SKM-1 treated with dmso at 0.1 percent for 144 hours (cell line): ENCODE measurements at regions not wholly inside any gene's neighbourhood (a gene's known extent, or its start where the extent isn't known, plus 50 kb on each side); places are given as distances from the start of the nearest gene placed in this dataset.
"Not testable (repeated sequence)": the region's sequence is repeated elsewhere in the genome, so short reads cannot be mapped to it uniquely, and the experiment has no call there.

ENCODE experiments used
- DNase-seq: peaks from one replicate; lab custom pipeline; 2025; ENCODE audit not compliant: unreplicated experiment; lab: John Stamatoyannopoulos, UW

DNA sequence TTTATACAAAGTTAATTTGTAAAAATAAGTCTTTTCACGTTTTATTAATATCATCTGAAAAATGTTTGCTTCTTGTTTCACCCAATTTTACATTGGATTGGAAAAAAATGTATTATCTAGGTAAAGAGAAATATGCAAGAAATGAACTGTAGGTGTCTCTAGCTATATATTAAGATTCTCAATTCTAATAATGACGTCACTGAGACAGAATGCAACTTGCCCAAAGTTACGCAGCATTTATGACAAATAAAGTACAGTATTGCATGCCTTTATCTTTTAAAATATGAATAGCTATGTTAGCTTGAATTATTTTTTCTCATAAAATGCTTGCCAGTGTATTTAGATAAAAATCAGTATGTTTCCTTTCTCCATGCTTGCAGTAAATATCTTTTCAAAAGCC, 728.8 kb downstream of the RERGL start:
- DNase-seq = no peak

GRCh38 chr12:17358835-17359234, 731.2 kb downstream of the RERGL start:
- no peak for DNase-seq

DNA sequence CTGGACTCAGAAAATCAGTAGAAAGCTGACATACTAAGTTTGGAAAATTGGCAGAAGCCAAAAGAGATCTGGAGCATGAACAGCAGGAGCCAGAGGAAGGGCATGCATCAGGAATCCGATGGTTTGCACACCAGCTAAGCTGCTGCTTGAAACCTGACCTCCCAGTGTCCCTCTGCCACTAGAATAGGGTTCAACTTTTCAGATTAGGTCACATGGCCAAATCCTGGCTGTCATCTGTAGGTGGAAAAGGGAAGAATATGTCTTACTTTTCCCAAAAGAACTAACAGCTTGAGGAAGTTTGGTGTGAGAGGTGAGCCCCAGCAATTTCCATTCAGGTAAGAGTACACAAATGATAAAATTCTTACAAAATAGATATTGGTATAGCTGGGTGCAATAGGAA, 732.6 kb downstream of the RERGL start:
- no peak for DNase-seq

DNA sequence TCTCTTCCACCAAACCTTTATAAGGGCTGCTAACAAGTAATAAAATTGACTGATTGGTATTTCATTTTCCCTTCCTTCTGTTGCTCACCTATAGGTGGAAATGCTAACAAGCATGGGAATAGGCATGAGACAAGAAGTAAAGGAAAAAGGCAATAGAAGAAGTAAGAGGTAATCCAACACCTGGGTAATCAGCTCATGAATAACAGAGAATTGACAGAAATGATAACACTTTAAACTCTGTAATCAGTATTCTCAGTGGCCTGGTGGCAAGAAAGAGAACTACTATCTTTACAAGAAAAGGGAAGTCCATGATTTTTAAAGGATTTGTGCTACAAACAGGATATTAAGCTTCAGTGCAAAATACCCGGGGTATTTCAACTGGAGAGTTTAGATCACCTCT, 737.8 kb downstream of the RERGL start:
- no peak for DNase-seq

GRCh38 chr12:17348311-17348710, 741.7 kb downstream of the RERGL start:
- no peak for DNase-seq

GRCh38 chr12:17344649-17345048, 738.7 kb upstream of the LMO3 start:
- no peak for DNase-seq

DNA sequence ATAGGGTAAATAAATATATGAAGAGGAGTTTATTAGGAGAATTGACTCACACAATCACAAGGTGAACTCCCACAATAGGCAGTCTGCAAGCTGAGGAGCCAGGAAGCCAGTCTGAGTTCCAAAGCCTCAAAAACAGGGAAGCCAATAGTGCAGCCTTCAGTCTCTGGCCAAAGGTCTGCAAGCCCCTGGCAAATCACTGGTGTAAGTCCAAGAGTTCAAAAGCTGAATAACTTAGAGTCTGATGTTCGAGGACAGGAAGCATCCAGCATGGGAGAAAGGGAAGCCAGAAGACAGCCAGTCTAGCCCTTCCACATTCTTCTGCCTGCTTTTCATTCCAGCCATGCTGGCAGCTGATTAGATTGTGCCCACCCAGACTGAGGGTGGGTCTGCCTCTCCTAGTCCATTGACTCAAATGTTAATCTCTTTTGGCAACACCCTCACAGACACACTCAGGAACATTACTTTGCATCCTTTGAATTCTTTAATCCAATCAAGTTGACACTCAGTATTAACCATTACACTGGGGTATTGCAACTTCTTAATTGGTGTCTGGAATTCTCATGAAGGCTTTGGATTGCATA, 736.5 kb upstream of the LMO3 start:
- no peak for DNase-seq

- no peak for DNase-seq
Observed at GRCh38 chr12:17335487-17335886, 729.5 kb upstream of the LMO3 start.

GRCh38 chr12:17334784-17335183, 728.8 kb upstream of the LMO3 start:
- no peak for DNase-seq

DNA sequence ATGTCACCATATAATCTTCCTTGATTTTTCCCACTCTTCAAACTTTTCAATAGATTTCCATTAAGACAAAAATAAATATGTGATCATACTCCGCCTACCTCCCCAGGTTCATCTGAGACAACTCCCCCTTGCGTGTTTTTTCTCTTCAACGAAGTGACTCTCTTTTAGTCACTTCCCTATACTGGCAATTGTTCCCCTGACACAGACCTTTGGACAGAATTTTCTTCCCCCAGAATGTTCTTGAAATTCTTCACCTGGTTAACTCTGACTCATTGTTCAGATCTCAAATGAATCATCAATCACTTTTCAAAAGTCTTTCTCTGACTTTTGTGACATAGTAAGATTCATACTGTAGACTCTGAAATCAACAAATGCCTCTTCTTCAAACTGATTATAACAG, 727.3 kb upstream of the LMO3 start:
- no peak for DNase-seq

DNA sequence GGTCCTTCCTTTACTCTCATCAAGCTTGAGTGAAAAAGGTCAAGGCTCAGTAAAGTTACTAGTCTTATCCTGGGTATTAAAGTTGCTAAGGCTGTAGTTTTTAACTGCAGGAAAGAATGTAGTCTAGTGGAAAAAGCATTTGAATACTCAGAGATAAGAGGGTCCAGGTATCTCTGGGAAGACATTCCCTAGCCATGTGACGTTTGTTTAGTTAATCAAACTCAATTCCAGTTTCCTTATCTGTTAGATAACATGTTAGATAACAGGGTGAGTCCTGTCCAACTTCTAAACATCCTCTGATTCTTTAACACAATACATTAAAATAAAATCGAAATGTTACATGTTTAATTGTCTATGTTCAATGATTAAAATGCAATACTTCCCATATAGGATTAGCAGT, 720.7 kb upstream of the LMO3 start:
- no peak for DNase-seq

- no peak for DNase-seq
Observed at GRCh38 chr12:17322090-17322489, 716.1 kb upstream of the LMO3 start.

GRCh38 chr12:17304503-17305347, 698.8 kb upstream of the LMO3 start:
- DNase-seq = no peak

DNA sequence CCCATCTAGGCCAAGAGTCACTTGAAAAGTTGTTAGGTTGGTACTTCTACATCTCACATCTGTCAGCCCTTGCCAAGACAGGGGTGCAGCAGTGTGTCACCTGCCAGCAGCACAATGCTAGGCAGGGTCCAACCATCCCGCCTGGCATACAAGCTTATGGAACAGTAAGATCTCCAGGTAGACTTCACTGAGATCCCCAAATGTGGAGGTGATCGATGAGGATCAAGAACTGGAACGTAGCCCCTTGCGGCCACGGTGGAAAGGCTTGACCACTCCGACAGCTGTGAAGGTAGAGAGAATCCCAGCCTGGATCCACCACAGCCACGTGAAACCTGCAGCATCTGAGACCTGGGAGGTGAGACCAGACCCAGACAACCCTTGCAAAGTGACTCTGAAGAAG, 696.0 kb upstream of the LMO3 start:
- no peak for DNase-seq

DNA sequence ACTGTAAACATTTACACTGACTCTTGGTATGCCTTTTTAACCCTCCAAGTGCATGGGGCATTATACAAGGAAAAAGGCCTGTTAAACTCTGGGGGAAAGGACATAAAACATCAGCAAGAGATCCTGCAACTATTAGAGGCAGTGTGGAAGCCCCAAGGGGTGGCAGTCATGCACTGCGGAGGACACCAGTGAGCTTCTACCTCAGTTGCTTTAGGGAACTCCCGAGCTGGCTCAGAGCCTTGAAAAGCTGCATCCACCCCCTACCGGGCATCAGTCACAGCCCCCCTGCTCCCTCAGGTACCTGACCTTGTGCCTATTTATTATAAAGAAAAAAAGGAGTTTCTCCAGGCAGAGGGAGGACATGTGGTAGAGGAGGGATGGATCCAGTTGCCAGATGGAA, 695.6 kb upstream of the LMO3 start:
- DNase-seq = no peak

GRCh38 chr12:17296882-17297281, 690.9 kb upstream of the LMO3 start:
- no peak for DNase-seq

GRCh38 chr12:17286874-17287273, 680.9 kb upstream of the LMO3 start:
- DNase-seq = no peak

DNA sequence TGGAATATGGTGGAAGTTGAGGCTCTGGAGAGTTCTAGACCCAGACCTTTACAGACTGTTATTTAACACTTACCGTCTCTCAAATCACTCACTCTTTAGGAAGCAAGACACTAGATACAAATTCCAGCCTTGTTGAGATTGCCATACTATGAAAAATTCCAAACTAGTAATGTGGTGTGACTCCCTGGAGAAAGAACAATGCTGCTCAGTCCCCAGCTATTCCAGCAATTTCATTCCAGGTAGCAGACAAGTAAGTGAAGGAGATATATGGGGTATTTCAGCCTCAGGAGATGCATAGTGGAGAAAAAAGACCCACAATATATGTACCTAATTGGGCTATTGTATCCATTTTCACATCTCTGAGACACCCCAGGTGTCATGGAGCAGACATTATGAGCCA, 678.9 kb upstream of the LMO3 start:
- DNase-seq = no peak

DNA sequence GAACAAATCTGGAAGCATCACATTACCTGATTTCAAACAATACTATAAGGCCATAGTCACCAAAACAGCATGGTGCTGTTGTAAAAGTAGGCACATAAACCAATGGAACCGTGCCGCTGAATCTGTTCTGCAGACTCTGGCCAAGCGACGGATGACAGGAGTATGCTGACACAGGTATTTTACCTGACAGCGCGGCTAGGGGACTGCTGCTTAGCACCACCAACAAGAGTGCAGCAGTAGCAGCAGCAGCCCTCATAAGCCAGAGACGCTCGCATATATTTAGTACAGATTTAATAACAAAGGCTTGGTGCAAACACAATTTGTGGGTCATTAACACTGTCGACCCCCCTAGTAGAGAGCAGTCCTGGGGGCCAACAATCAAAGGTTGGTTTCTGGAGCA, 677.6 kb upstream of the LMO3 start:
- no peak for DNase-seq

- DNase-seq = not testable (repeated sequence)
Observed at GRCh38 chr12:17282169-17282568, 676.2 kb upstream of the LMO3 start.

DNA sequence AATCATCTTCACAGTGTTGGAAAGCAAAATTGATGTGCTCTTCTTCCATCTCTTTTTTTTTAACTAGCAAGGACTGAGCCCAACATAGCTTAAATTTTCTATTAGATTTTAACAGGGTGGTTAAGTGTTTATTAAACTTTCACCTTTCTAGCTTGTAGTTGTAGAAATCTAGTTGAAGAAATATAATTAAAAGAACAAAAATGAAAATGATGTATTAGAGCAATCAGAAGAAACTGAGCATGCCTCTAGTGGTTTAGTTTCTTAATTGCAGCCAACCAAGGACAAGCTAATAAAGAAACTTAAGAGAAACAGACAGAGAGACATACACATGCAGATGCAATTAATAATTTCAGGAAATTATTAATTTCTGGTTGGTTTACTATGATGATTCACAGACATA, 673.0 kb upstream of the LMO3 start:
- DNase-seq = no peak

DNA sequence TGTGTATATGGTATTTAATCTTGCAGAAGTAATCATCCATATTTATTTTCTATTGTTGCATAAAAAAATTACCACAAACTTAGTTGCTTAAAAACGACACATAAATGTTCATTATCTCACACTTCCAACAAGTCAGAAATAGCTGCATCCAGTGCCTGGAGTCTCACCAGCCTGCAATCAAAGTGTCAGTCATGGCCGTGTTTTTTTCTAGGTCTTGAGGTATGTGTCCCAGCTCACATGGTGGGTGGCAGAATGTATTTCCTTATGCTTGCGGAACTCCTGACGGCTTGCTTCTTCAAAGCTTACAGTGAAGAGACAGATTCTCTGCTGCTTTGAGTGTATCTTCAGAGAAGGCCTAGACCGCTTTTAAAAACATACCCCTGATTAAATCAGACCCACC, 670.2 kb upstream of the LMO3 start:
- DNase-seq = no peak

DNA sequence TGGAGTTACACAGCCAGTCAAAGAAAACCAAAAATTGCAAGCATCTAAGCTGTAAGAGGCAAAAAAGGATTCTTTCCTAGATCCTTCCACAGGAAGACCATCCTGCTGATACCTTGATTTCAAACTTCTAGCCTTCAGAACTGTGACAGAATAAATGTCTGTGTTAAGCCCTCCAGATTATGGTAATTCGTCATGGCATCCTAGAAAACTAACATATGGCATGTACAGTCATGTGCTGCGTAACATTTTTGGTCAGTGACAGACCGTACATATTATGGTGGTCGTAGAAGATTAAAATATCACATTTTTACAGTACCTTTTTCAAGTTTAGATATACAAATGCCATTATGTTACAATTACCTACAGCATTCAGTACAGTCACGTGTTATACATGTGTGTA, 660.9 kb upstream of the LMO3 start:
- no peak for DNase-seq
